ENCODE measurements at regions not wholly inside any gene's neighbourhood (a gene's known extent, or its start where the extent isn't known, plus 50 kb on each side); places are given as distances from the start of the nearest gene placed in this dataset.
"Not testable (repeated sequence)": the region's sequence is repeated elsewhere in the genome, so short reads cannot be mapped to it uniquely, and the experiment has no call there.

DNA sequence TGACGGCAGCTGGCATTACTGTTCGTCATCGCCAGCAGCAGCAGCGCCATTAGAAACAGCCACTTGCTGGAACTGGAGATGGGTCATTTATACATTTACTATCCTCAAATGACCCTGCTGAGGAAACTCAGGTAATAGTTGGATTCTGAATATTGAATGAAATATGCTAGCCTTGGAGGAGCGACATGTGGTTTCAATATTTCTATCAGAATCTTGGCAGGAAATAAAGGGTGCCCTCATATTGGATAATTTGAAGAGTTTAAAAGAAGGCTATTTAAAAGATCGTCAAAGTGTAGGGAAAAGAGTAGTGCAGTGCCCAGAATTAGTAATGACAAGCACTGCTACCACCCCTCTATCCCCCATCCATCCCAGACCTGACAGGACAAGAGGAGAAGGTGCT, 109.6 kb upstream of the CPM start:
- H3K4me1 Mint-ChIP-seq = no peaks in the 10 kb centered on the region
- H3K4me3 Mint-ChIP-seq = no peak overlapping the region
- H3K9me3 Mint-ChIP-seq = no peaks in the 10 kb centered on the region
- POLR2A ChIA-PET = no interaction called here
- peaks cover 9% of the 10 kb centered on the region for H3K27me3 Mint-ChIP-seq
- H3K27ac Mint-ChIP-seq = no peak overlapping the region
- CTCF ChIA-PET = no interaction called here
- DNase-seq = no peak
- no peaks in the 10 kb centered on the region for H3K36me3 Mint-ChIP-seq (ENCODE audit: low read depth)

DNA sequence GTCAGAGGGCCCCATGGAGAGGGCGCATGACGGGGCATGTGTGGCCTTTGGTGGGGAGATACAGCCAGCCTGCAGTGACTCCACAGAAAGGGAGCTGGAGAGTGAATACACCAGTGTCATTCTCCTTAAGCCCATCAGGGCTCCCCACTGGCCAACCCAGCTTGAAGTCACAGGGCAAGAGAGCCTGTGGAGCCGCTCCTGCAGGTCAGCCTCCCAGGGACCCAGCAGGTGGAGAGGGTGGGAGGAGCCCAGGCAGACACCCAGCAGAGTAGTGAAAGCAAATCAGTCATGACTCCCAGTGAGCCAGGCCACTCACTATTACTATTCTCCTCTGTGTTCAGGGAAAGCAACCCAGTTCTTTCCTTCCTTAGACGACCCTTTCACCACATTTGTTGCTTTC, 110.0 kb upstream of the CPM start:
- Mint-ChIP-seq H3K9me3 (no peaks in the 10 kb centered on the region), H3K27ac (no peak overlapping the region), H3K4me1 (no peaks in the 10 kb centered on the region), H3K27me3 (peaks cover 9% of the 10 kb centered on the region), H3K36me3 (ENCODE audit: low read depth) (no peaks in the 10 kb centered on the region), H3K4me3 (no peak overlapping the region)
- ChIA-PET POLR2A (no interaction called here), CTCF (no interaction called here)
- no peak for DNase-seq

DNA sequence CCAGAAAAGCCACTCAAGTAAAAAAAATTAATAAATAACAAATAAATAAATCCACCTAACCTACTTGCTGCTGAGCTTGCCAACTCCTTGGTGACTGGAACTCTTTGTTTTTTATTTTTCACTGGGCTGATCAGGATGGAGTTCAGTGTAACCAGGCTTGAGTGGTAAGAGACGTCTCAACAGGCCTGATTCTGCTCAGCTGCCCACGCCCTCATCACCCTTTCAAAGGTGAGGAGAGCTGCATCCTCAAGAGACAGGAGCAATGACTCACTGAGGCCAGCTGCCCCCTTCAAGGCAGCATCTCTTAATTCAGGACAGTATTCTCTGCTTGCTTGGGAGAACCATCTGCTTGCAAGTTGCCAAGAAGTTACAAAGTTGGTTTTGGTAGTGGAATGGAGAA, 111.9 kb upstream of the CPM start:
- no peaks in the 10 kb centered on the region for H3K36me3 Mint-ChIP-seq (ENCODE audit: low read depth)
- ChIA-PET POLR2A (interaction anchor here (0.5 kb wide), 1 partner anchor 166 kb away, joined by 3 read pairs; no protein-coding TSS in a partner anchor), CTCF (no interaction called here)
- no peak overlapping the region for H3K27ac Mint-ChIP-seq
- H3K9me3 Mint-ChIP-seq = peaks cover 4% of the 10 kb centered on the region
- peaks cover 7% of the 10 kb centered on the region for H3K27me3 Mint-ChIP-seq
- no peak overlapping the region for H3K4me3 Mint-ChIP-seq
- H3K4me1 Mint-ChIP-seq = no peaks in the 10 kb centered on the region
- DNase-seq = no peak

DNA sequence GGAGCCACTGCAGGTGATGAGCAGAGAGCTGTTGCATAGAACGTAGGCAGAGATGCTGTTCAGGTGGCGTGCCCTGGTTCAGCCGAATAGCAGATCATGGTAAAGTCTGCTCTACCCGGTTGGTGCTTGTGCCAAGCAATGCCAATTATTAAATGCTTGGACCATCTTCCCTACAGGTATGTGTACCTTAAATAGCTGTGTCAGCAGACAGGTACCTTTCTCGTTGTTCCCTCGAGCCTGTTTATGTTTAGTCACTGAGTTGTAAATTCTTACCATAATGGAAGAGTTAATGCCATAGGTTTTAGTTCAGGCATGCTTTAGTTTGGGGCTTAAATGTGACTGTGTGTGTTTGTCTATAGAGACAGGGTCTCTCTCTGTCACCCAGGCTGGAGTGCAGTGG, 112.5 kb upstream of the CPM start:
- Mint-ChIP-seq H3K4me3 (no peak overlapping the region), H3K27ac (no peak overlapping the region), H3K4me1 (no peaks in the 10 kb centered on the region), H3K36me3 (ENCODE audit: low read depth) (no peaks in the 10 kb centered on the region), H3K27me3 (peaks cover 7% of the 10 kb centered on the region), H3K9me3 (peaks cover 4% of the 10 kb centered on the region)
- DNase-seq = no peak
- ChIA-PET CTCF (interaction anchor here (0.8 kb wide), 1 partner anchor 25 kb away, joined by 3 read pairs; no protein-coding TSS in a partner anchor), POLR2A (interaction anchor here (0.5 kb wide), 1 partner anchor 166 kb away, joined by 3 read pairs; no protein-coding TSS in a partner anchor)

DNA sequence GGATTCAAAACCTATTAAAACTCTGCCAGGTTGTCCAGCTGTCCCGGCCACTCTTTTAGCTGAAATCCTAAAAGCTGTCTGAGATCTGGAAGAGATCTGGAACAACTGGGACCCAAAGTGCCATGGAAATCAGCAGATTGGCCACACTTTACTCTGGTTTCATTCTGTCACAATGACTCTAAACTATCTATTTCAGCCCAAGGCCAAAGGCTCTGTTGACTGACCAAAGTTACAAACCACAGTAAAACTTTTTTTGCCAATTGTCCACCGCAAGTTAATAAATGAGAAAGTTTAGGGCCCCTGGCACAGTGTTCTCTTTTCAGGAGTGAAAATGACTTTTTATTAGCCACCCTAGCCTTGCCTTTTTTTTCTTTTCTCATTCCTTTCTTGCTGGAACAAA, 113.4 kb upstream of the CPM start:
- POLR2A ChIA-PET = no interaction called here
- peaks cover 4% of the 10 kb centered on the region for H3K9me3 Mint-ChIP-seq
- CTCF ChIA-PET = no interaction called here
- peaks cover 7% of the 10 kb centered on the region for H3K27me3 Mint-ChIP-seq
- H3K4me1 Mint-ChIP-seq = no peaks in the 10 kb centered on the region
- H3K36me3 Mint-ChIP-seq (ENCODE audit: low read depth) = no peaks in the 10 kb centered on the region
- no peak overlapping the region for H3K27ac Mint-ChIP-seq
- H3K4me3 Mint-ChIP-seq = no peak overlapping the region
- no peak for DNase-seq

DNA sequence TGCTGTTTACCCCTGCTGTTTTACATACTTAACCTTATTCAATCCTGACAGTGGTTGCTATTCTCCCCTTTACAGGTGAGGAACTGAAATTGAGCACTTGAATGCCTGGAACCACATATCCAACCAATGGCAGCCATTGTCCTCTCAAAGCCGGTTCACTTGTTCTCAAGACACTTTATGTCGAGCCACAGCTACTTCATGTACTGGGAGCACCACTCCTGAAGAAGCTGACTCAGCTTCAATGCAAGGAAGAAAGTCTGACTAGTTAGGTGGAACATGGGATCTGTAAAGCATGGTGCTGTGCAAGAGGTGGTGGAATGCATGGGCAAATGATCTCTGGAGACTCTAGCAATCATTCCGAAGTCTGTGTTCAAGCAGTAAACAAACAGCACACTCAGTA, 113.9 kb upstream of the CPM start:
- Mint-ChIP-seq H3K36me3 (ENCODE audit: low read depth) (no peaks in the 10 kb centered on the region), H3K4me3 (no peak overlapping the region), H3K27ac (no peak overlapping the region), H3K4me1 (no peaks in the 10 kb centered on the region), H3K27me3 (peaks cover 7% of the 10 kb centered on the region), H3K9me3 (peaks cover 4% of the 10 kb centered on the region)
- DNase-seq = no peak
- ChIA-PET POLR2A (no interaction called here), CTCF (no interaction called here)

DNA sequence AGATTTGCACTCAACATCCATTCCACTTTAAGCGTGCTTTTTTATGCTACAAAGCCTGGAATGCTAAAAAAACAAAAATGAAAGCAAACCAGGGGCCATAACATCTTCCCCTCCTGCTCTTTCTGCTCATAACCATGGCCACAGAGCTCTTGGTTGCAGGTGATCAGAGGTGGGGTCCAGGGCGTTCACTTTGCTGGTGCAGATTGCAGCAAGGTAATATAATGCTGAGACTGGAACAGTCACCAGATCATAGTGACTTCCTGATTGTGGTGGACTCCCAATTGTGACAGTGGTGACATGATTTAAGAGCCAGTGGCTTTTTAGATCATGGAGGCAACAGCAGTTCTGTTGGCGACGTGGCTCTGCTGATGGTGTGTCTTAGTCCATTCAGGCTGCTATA, 115.0 kb upstream of the CPM start:
- H3K4me3 Mint-ChIP-seq = no peak overlapping the region
- peaks cover 4% of the 10 kb centered on the region for H3K9me3 Mint-ChIP-seq
- CTCF ChIA-PET = no interaction called here
- POLR2A ChIA-PET = no interaction called here
- no peaks in the 10 kb centered on the region for H3K36me3 Mint-ChIP-seq (ENCODE audit: low read depth)
- no peak for DNase-seq
- peaks cover 5% of the 10 kb centered on the region for H3K4me1 Mint-ChIP-seq
- H3K27ac Mint-ChIP-seq = no peak overlapping the region
- peaks cover 7% of the 10 kb centered on the region for H3K27me3 Mint-ChIP-seq

DNA sequence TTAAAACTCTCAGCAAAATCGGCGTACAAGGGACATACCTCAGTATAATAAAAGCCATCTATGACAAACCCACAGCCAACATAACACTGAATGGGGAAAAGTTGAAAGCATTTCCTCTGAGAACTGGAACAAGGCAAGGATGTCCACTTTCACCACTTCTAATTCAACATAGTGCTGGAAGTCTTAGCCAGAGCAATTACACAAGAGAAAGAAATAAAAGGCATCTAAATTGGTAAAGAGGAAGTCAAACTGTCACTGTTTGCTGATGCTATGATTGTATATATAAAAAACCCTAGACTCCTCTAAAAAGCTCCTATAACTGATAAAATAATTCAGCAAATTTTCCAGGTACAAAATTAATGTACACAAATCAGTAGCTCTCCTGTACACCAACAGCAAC, 116.9 kb upstream of the CPM start:
- CTCF ChIA-PET = interaction anchor here (0.7 kb wide), 1 partner anchor 10 kb away, joined by 3 read pairs; no protein-coding TSS in a partner anchor
- DNase-seq; H3K27ac Mint-ChIP-seq; H3K4me1 Mint-ChIP-seq; H3K4me3 Mint-ChIP-seq; POLR2A ChIA-PET; H3K27me3 Mint-ChIP-seq; H3K36me3 Mint-ChIP-seq (ENCODE audit: low read depth); H3K9me3 Mint-ChIP-seq: not testable (repeated sequence)

DNA sequence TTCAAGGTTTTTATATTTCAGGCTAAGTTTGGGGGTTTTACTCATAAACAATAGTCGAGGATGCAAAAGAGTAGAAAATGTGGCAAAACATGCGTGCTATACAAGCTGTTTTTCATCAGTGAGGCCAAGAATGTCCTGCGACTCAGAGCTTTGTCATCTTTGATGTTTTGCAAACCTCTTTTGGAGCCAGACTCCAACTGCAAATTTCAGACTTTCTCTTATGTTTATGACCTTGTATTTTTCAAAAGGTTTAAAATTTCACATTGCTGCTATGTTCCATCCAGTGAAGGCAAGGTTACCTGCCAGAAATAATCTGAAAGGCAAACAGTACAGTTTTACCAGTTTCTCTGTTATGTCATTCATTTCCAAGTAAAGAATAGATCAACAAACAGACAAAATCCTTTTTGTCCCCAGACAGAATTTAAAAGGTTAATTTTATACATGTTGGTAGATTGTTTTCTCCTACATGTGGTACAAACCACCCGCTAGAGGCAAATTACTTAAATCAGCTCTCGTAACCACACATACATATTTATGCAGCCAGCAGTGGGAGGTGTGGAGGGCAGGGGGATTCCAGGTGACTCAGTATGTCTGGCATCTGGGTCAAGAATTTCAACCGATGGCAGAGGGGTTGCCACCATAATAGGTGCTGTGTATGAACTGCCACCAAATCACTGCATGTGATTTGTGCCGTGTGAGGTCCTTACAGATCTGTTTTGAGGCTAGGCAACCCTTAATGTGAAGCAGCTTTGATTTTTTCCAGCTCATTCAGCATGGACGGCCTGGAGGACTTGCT, 119.8 kb upstream of the CPM start:
- peak; percentile 27 for DNase-seq
- Mint-ChIP-seq H3K9me3 (peaks cover 4% of the 10 kb centered on the region), H3K4me1 (peaks cover 6% of the 10 kb centered on the region), H3K27ac (no peak overlapping the region), H3K36me3 (ENCODE audit: low read depth) (no peaks in the 10 kb centered on the region), H3K27me3 (no peaks in the 10 kb centered on the region), H3K4me3 (no peak overlapping the region)
- POLR2A ChIA-PET = no interaction called here
- CTCF ChIA-PET = interaction anchor here (1.2 kb wide), 1 partner anchor 17 kb away, joined by 3 read pairs; no protein-coding TSS in a partner anchor

DNA sequence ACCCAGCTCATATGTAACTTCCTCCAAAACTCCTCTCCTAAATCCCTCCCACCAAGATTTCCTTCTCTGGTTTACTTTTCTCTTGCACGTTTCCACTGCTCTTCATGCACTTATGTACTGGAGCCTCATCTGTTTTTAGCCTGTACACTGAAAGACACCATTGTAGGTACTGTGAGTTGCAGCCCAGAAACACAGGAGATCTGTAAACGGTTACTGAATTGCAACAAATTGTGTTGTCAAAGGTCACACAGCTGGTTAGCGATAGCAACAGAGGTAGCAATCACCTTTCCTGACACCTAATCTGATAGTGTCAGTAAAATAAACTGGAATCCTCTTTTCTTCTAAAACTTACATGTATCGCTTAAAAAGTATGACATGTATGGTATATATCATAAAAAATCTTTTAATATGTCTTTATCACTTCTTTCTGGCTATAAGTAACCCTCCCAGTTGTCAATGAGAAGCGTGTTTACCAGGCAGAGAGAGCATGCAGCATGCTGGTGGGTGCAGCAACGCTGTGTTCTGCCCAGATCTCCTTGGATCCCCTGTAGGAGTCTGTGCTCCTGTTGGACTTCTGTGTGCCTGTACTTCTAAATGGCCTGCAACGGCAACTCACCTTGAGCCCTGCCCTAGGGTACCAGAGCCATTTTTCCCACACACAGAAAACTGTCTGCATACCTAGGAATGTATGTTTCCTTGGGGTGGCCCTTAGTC, 121.5 kb upstream of the CPM start:
- no peak overlapping the region for H3K4me3 Mint-ChIP-seq
- peaks cover 18% of the 10 kb centered on the region for H3K4me1 Mint-ChIP-seq
- no peaks in the 10 kb centered on the region for H3K27me3 Mint-ChIP-seq
- CTCF ChIA-PET = no interaction called here
- H3K9me3 Mint-ChIP-seq = no peaks in the 10 kb centered on the region
- H3K36me3 Mint-ChIP-seq (ENCODE audit: low read depth) = no peaks in the 10 kb centered on the region
- DNase-seq = no peak
- POLR2A ChIA-PET = no interaction called here
- H3K27ac Mint-ChIP-seq = no peak overlapping the region

DNA sequence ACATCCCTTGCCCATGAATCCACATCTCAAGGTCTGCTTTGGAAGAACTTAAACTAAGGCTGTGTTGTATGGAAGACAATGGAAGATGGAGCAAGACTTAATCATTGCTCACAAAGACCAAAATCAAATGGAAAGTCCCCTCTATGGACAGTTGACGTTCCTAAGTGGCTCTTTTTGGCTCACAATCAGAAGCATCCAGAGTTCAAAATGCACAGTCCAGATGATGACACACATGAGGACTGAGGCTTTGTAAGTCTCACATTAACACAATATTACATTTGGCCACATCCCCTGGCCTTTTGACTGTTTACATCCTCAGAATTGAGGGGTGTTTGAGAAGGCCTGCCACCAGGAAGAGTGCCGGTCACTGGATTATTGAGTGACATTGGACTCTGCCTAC, 122.3 kb upstream of the CPM start:
- ChIA-PET POLR2A (no interaction called here), CTCF (no interaction called here)
- no peak for DNase-seq
- Mint-ChIP-seq H3K27me3 (no peaks in the 10 kb centered on the region), H3K4me3 (no peak overlapping the region), H3K36me3 (ENCODE audit: low read depth) (no peaks in the 10 kb centered on the region), H3K9me3 (no peaks in the 10 kb centered on the region), H3K27ac (no peak overlapping the region), H3K4me1 (peaks cover 22% of the 10 kb centered on the region)

DNA sequence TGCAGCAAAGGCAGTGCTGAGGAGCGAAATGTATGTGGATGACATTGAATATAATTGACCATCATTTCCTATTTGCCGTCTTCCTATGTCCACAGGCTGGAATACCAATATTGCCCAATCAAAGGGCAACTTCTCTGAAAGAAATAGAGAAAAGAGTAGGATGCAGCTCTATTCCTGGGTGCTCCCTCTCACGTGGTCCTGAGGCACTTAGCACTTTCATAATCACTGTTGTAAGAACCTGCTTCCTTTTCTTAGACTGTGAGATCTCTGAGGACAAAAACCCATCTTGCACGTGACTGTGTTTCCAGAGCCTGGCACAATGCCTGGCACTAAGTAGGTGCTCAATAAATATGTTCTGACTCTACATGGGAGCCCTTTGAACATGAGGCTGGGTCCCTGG, 122.7 kb upstream of the CPM start:
- ChIA-PET CTCF (no interaction called here), POLR2A (no interaction called here)
- no peaks in the 10 kb centered on the region for H3K9me3 Mint-ChIP-seq
- peaks cover 22% of the 10 kb centered on the region for H3K4me1 Mint-ChIP-seq
- H3K4me3 Mint-ChIP-seq = no peak overlapping the region
- H3K27me3 Mint-ChIP-seq = no peaks in the 10 kb centered on the region
- no peaks in the 10 kb centered on the region for H3K36me3 Mint-ChIP-seq (ENCODE audit: low read depth)
- H3K27ac Mint-ChIP-seq = no peak overlapping the region
- DNase-seq = no peak

DNA sequence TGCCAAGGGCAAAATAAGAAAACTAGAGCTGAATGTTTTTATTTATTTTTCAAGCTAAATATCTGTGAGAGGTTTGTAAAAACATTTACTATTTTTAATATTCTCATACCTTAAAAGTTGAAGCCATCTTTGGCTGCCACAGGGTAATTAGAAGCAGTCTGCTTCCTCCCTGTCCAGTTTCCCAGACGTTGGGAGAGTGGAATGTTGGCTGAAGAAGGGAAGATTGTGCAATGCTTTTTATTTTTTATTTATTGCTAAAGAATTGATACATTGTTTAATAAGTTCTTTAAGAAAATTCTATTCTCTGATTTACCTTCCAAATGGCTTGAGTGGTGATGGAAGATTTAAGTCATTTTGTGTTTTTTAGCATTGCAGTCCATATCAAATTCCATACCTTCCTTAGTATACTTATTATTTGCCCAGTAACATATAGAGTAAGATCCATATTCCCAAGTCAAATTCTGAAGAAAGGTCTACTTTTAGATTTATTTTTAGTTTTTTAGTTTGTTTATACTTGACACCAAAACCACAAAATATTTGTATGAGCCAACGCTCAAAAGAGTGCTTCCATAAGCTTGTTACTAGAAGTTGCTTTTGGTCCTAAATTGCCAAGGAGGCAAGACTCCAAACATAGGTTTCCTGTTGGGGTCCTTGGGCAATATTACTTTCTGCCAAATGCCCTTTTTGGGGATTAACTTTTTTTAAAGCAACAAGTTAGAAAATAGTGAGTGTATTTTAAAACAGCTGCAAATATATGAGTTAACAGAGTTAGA, 124.0 kb upstream of the CPM start:
- ChIA-PET CTCF (no interaction called here), POLR2A (no interaction called here)
- Mint-ChIP-seq H3K36me3 (ENCODE audit: low read depth) (no peaks in the 10 kb centered on the region), H3K27me3 (no peaks in the 10 kb centered on the region), H3K27ac (no peak overlapping the region), H3K9me3 (no peaks in the 10 kb centered on the region), H3K4me3 (no peak overlapping the region), H3K4me1 (peaks cover 22% of the 10 kb centered on the region)
- DNase-seq = no peak

All from activated CD4-positive, alpha-beta memory T cell treated with anti-CD3 and anti-CD28 coated beads, Interleukin-2, amount 10 ng/mL, durations not matched to agents 7 days and 5 days (primary cell).